ENCODE measurements at regions not wholly inside any gene's neighbourhood (a gene's known extent, or its start where the extent isn't known, plus 50 kb on each side); places are given as distances from the start of the nearest gene placed in this dataset.

DNA sequence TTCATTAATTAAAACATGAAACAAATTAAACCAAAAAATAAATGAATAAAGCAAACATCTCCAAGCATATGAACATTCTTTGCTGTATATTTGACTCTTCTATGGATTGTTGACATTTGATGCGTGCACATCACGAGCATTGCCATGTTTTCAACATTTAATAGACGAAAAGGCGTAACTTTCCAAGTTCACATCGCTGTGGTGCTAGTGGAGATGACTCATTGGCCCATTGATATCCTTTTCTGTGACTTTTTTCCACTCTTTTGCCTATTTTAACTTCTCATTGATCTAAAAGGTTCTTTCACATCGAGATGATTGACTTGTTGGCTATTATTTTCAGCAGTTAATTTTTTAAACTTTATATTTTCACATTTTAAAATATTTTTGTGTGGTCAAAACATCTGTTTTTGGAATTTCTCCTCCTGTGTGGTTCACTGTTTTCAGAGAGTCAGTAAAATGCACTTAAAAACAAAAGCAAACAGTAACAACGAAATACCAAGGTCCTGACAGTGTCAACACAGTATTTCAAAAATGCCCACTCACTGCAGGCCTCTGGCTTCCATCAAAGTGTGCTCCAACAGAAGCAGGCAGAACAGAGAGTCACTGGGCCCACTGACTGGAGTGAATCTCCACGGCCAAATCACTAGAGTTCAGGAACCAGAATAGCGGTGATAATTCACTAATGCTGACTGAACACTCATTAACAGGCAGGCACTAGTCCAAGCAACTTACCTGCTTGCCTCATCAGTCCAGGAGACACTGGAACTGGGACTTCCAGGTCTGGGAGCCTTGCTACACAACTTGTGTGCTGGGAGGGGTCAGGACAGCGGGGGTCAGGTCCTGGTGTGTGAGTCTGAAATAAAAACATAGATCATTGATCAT lies 372.2 kb upstream of the SMIM21 start:
- TF ChIP-seq, protein P1, sequence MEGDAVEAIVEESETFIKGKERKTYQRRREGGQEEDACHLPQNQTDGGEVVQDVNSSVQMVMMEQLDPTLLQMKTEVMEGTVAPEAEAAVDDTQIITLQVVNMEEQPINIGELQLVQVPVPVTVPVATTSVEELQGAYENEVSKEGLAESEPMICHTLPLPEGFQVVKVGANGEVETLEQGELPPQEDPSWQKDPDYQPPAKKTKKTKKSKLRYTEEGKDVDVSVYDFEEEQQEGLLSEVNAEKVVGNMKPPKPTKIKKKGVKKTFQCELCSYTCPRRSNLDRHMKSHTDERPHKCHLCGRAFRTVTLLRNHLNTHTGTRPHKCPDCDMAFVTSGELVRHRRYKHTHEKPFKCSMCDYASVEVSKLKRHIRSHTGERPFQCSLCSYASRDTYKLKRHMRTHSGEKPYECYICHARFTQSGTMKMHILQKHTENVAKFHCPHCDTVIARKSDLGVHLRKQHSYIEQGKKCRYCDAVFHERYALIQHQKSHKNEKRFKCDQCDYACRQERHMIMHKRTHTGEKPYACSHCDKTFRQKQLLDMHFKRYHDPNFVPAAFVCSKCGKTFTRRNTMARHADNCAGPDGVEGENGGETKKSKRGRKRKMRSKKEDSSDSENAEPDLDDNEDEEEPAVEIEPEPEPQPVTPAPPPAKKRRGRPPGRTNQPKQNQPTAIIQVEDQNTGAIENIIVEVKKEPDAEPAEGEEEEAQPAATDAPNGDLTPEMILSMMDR (IDR thresholded peaks at IDR 0.05) = no peak
- no peak for TF ChIP-seq POLR2A (IDR thresholded peaks at IDR 0.05)
